KMS-11 (cell line): ENCODE measurements at regions not wholly inside any gene's neighbourhood (a gene's known extent, or its start where the extent isn't known, plus 50 kb on each side); places are given as distances from the start of the nearest gene placed in this dataset.

ENCODE experiments used
- H2AFZ ChIP-seq: fragments of 200-600 bp; sonication (generic); 2 replicates; pipeline ENCODE4 v1.6.1; 2016; ENCODE audit warnings: antibody characterized with exemption, mixed run types, low read depth
- H3K27ac ChIP-seq: fragments of 200-600 bp; sonication (generic); 2 replicates; pipeline ENCODE4 v1.6.1; 2016; ENCODE audit warnings: mild to moderate bottlenecking, mixed run types
- H3K27me3 ChIP-seq: fragments of 200-600 bp; sonication (generic); 2 replicates; pipeline ENCODE4 v1.6.1; 2017; ENCODE audit warnings: mild to moderate bottlenecking, low read depth, mixed run types, moderate library complexity; ENCODE audit not compliant: insufficient read depth
- H3K36me3 ChIP-seq: fragments of 200-600 bp; sonication (generic); 2 replicates; pipeline ENCODE4 v1.6.1; 2017; ENCODE audit warnings: mild to moderate bottlenecking, mixed run types; ENCODE audit not compliant: insufficient read depth
- H3K4me1 ChIP-seq: fragments of 200-600 bp; sonication (generic); 2 replicates; pipeline ENCODE4 v1.6.1; 2016; ENCODE audit warnings: mild to moderate bottlenecking, low read depth, mixed run types; ENCODE audit not compliant: poor library complexity, severe bottlenecking
- H3K4me2 ChIP-seq: fragments of 200-600 bp; sonication (generic); 2 replicates; pipeline ENCODE4 v1.7.0; 2016; ENCODE audit warnings: mild to moderate bottlenecking, mixed run types
- H3K4me3 ChIP-seq: fragments of 200-600 bp; sonication (generic); IDR thresholded peaks from 2 replicates; pipeline ENCODE4 v1.6.1; 2017; ENCODE audit warnings: low read depth, low read length, mixed read lengths; ENCODE audit not compliant: insufficient read depth
- H3K79me2 ChIP-seq: fragments of 200-600 bp; sonication (generic); 2 replicates; pipeline ENCODE4 v1.6.1; 2016; ENCODE audit warnings: low read depth, mixed run types; ENCODE audit not compliant: insufficient read depth
- H3K9ac ChIP-seq: fragments of 200-600 bp; sonication (generic); 2 replicates; pipeline ENCODE4 v1.6.1; 2016; ENCODE audit warnings: mild to moderate bottlenecking, mixed run types
- H4K20me1 ChIP-seq: fragments of 200-600 bp; sonication (generic); 2 replicates; pipeline ENCODE4 v1.6.1; 2016; ENCODE audit warnings: mild to moderate bottlenecking, mixed run types; ENCODE audit not compliant: insufficient read depth
- TF ChIP-seq, protein P1 (sequence below): fragments of 200-600 bp; sonication (generic); conservative IDR thresholded peaks from 2 replicates; pipeline ENCODE4 v1.6.1; 2017; ENCODE audit warnings: low read depth, mild to moderate bottlenecking, antibody characterized with exemption, low read length, moderate library complexity, mixed read lengths

DNA sequence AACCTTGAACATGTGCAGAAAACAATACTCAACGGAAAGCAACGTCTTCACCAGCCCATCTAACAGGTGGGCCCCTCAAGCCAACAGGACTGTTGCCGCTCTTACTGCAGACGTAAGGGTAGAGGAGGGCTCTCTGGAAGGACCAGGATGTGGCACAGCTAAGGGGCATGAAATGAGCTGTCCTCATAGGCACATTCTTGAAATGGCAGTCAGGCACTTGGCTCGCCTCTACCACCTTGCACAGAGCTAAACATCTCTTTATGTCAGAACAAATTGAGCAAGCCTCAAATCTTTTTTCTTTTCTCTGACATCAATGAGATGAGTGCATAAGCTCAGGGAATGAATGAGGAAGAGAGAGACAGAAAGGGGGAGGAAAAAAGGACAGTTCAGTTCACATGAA is 86.4 kb upstream of the ESRRG start:
- H3K4me1 ChIP-seq = no peaks in the 10 kb centered on the region
- H3K9ac ChIP-seq = no peak overlapping the region
- no peak overlapping the region for H3K27ac ChIP-seq
- H3K4me3 ChIP-seq = no peak overlapping the region
- H2AFZ ChIP-seq = no peak overlapping the region
- no peaks in the 10 kb centered on the region for H3K36me3 ChIP-seq
- no peaks in the 10 kb centered on the region for H3K27me3 ChIP-seq
- no peaks in the 10 kb centered on the region for H4K20me1 ChIP-seq
- no peak overlapping the region for H3K4me2 ChIP-seq
- TF ChIP-seq, protein P1, sequence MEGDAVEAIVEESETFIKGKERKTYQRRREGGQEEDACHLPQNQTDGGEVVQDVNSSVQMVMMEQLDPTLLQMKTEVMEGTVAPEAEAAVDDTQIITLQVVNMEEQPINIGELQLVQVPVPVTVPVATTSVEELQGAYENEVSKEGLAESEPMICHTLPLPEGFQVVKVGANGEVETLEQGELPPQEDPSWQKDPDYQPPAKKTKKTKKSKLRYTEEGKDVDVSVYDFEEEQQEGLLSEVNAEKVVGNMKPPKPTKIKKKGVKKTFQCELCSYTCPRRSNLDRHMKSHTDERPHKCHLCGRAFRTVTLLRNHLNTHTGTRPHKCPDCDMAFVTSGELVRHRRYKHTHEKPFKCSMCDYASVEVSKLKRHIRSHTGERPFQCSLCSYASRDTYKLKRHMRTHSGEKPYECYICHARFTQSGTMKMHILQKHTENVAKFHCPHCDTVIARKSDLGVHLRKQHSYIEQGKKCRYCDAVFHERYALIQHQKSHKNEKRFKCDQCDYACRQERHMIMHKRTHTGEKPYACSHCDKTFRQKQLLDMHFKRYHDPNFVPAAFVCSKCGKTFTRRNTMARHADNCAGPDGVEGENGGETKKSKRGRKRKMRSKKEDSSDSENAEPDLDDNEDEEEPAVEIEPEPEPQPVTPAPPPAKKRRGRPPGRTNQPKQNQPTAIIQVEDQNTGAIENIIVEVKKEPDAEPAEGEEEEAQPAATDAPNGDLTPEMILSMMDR = no peak
- H3K79me2 ChIP-seq = no peaks in the 10 kb centered on the region

GRCh38 chr1:216807696-216808095 is 84.5 kb upstream of the ESRRG start:
- Histone ChIP-seq H4K20me1 (no peaks in the 10 kb centered on the region), H3K4me3 (no peak overlapping the region), H3K36me3 (no peaks in the 10 kb centered on the region), H3K27me3 (no peaks in the 10 kb centered on the region), H3K9ac (no peak overlapping the region), H3K79me2 (no peaks in the 10 kb centered on the region), H3K27ac (no peak overlapping the region), H3K4me2 (no peak overlapping the region), H2AFZ (no peak overlapping the region), H3K4me1 (no peaks in the 10 kb centered on the region)
- TF ChIP-seq, protein P1 = no peak

DNA sequence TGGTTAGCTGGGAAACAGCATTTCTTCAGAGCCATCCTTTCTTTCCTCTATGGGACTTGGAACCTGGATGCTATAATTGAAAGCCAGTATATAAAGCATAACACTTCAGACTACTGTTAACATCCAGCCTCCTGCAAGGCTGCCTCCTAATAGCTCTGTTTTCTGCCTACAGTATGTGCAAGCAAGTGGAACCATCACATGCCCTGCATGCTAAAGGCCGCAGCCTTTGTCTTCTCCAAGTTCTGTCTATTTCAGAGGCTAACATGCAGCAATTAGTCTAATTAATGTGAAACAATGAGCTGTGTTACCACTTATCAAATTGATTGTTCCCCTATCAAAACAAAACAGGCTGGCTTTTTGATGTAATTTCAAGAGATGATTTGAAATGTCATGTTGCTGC is 82.7 kb upstream of the ESRRG start:
- Histone ChIP-seq H3K79me2 (no peaks in the 10 kb centered on the region), H3K4me1 (no peaks in the 10 kb centered on the region), H3K4me2 (no peak overlapping the region), H2AFZ (no peak overlapping the region), H4K20me1 (no peaks in the 10 kb centered on the region), H3K27ac (no peak overlapping the region), H3K4me3 (no peak overlapping the region), H3K27me3 (no peaks in the 10 kb centered on the region), H3K36me3 (no peaks in the 10 kb centered on the region), H3K9ac (no peak overlapping the region)
- TF ChIP-seq, protein P1 = no peak

DNA sequence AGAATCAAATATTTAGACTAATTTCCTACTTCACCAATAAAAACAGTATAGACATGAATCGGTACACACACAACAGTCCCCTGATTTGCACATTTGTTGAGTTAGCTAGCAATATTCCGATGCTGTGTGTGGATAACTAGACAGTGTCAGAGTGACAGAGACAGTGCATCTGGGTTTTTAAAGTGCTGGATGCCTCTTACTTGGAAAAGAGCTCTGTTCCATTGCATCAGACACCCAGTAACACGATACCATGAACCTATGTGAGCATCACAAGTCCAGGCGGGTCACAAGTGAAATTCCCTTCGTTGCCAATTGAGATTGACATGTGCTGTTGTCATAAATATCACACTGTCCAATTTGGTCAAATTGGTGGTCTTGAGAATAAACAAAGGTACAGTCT is 82.0 kb upstream of the ESRRG start:
- Histone ChIP-seq H4K20me1 (no peaks in the 10 kb centered on the region), H3K4me3 (no peak overlapping the region), H2AFZ (no peak overlapping the region), H3K36me3 (no peaks in the 10 kb centered on the region), H3K27me3 (no peaks in the 10 kb centered on the region), H3K4me2 (no peak overlapping the region), H3K79me2 (no peaks in the 10 kb centered on the region), H3K4me1 (no peaks in the 10 kb centered on the region), H3K27ac (no peak overlapping the region), H3K9ac (no peak overlapping the region)
- TF ChIP-seq, protein P1 = no peak

- Histone ChIP-seq H3K27ac (no peak overlapping the region), H3K36me3 (no peaks in the 10 kb centered on the region), H3K79me2 (no peaks in the 10 kb centered on the region), H3K27me3 (no peaks in the 10 kb centered on the region), H3K4me2 (no peak overlapping the region), H4K20me1 (no peaks in the 10 kb centered on the region), H2AFZ (no peak overlapping the region), H3K4me1 (no peaks in the 10 kb centered on the region), H3K4me3 (no peak overlapping the region), H3K9ac (no peak overlapping the region)
- TF ChIP-seq, protein P1 = no peak
Observed at GRCh38 chr1:216804111-216804510, 80.9 kb upstream of the ESRRG start.
